WTC11 (cell line): ENCODE measurements at regions not wholly inside any gene's neighbourhood (a gene's known extent, or its start where the extent isn't known, plus 50 kb on each side); places are given as distances from the start of the nearest gene placed in this dataset.

ENCODE experiments used
- ATF2 ChIP-seq: sonication (generic); formaldehyde crosslinking; IDR thresholded peaks from 2 replicates; pipeline ENCODE4 v1.8.1; 2022; ENCODE audit warnings: low read depth, missing genetic modification reagents, borderline replicate concordance
- ATF6 ChIP-seq: sonication (generic); formaldehyde crosslinking; IDR thresholded peaks from 2 replicates; pipeline ENCODE4 v1.8.1; 2023; ENCODE audit warnings: mild to moderate bottlenecking, missing genetic modification reagents
- CBFB ChIP-seq: sonication (generic); formaldehyde crosslinking; IDR thresholded peaks from 2 replicates; pipeline ENCODE4 v1.8.1; 2022; ENCODE audit warnings: mild to moderate bottlenecking, low read depth, missing genetic modification reagents
- CREM ChIP-seq: sonication (generic); formaldehyde crosslinking; IDR thresholded peaks from 2 replicates; pipeline ENCODE4 v1.8.1; 2022; ENCODE audit warnings: mild to moderate bottlenecking, missing genetic modification reagents, moderate library complexity
- CTCF ChIP-seq: fragments of 200-600 bp; IDR thresholded peaks from 2 replicates; pipeline ENCODE4 v1.8.0; 2022; ENCODE audit warnings: antibody characterized with exemption
- FOXJ3 ChIP-seq: sonication (generic); formaldehyde crosslinking; IDR thresholded peaks from 2 replicates; pipeline ENCODE4 v1.9.0; 2021; ENCODE audit warnings: missing genetic modification reagents, mild to moderate bottlenecking, borderline replicate concordance
- FOXP1 ChIP-seq: sonication (generic); formaldehyde crosslinking; IDR thresholded peaks from 2 replicates; pipeline ENCODE4 v1.8.0; 2022; ENCODE audit warnings: missing genetic modification reagents, mild to moderate bottlenecking, moderate library complexity, borderline replicate concordance
- NFE2L1 ChIP-seq: sonication (generic); formaldehyde crosslinking; IDR thresholded peaks from 2 replicates; pipeline ENCODE4 v1.8.1; 2023; ENCODE audit warnings: missing genetic modification reagents
- SMAD4 ChIP-seq: sonication (generic); formaldehyde crosslinking; IDR thresholded peaks from 2 replicates; pipeline ENCODE4 v1.8.0; 2022; ENCODE audit warnings: mild to moderate bottlenecking, missing genetic modification reagents
- ZNF121 ChIP-seq: sonication (generic); formaldehyde crosslinking; IDR thresholded peaks from 2 replicates; pipeline ENCODE4 v1.8.0; 2023; ENCODE audit warnings: missing genetic modification reagents
- TF ChIP-seq, protein P1 (sequence below): sonication (generic); formaldehyde crosslinking; IDR thresholded peaks from 2 replicates; pipeline ENCODE4 v1.8.0; 2022; ENCODE audit warnings: mild to moderate bottlenecking, missing genetic modification reagents
- TF ChIP-seq, protein P2 (sequence below): sonication (generic); formaldehyde crosslinking; IDR thresholded peaks from 2 replicates; pipeline ENCODE4 v1.8.1; 2023; ENCODE audit warnings: mild to moderate bottlenecking, missing genetic modification reagents, moderate library complexity

DNA sequence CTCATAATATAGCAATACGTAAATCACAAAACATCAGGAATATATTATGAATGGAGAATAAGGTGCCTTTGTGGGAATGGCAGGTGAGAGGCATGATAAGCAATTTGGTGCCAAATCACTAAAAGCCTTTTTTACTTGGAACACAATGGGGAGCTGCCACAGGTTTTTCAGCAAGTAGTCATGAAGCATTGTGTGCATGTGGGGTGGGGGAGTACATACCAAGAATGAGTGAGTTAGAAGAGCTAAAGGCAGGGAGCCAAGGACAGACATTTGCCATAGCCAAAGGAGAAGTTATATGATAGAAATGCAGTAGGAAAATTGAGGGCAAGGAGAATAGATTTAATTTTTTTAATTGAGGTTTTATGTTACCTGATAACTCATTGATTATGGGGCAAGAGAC is 445.0 kb upstream of the SMC2 start:
- no peak for TF ChIP-seq CREM (CRISPR knock-in tag)
- TF ChIP-seq ATF6, result no peak
- no peak for TF ChIP-seq NFE2L1 (CRISPR knock-in tag)
- TF ChIP-seq CTCF, result no peak
- TF ChIP-seq SMAD4 (CRISPR knock-in tag), result no peak
- TF ChIP-seq, protein P1, sequence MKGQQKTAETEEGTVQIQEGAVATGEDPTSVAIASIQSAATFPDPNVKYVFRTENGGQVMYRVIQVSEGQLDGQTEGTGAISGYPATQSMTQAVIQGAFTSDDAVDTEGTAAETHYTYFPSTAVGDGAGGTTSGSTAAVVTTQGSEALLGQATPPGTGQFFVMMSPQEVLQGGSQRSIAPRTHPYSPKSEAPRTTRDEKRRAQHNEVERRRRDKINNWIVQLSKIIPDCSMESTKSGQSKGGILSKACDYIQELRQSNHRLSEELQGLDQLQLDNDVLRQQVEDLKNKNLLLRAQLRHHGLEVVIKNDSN (CRISPR knock-in tag), result no peak
- TF ChIP-seq CBFB (CRISPR knock-in tag), result no peak
- TF ChIP-seq ZNF121 (CRISPR knock-in tag), result no peak
- no peak for TF ChIP-seq FOXJ3 (CRISPR knock-in tag)
- TF ChIP-seq, protein P2, sequence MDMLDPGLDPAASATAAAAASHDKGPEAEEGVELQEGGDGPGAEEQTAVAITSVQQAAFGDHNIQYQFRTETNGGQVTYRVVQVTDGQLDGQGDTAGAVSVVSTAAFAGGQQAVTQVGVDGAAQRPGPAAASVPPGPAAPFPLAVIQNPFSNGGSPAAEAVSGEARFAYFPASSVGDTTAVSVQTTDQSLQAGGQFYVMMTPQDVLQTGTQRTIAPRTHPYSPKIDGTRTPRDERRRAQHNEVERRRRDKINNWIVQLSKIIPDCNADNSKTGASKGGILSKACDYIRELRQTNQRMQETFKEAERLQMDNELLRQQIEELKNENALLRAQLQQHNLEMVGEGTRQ (CRISPR knock-in tag), result no peak
- TF ChIP-seq FOXP1, result no peak
- no peak for TF ChIP-seq ATF2 (CRISPR knock-in tag)
